SK-N-SH (cell line): ENCODE measurements at regions not wholly inside any gene's neighbourhood (a gene's known extent, or its start where the extent isn't known, plus 50 kb on each side); places are given as distances from the start of the nearest gene placed in this dataset.

Experiments
- CTCF ChIA-PET: fragments of 300-600, 350-600 bp; formaldehyde crosslinking; extraction: SDS; loops from one replicate; lab custom pipeline; 2021; lab: Yijun Ruan, JAX
- POLR2A ChIA-PET: fragments of 350-600 bp; sonication (Branson Sonifier 250); formaldehyde crosslinking; extraction: SDS; loops from one replicate; lab custom pipeline; 2020; ENCODE audit warnings: antibody characterized with exemption, inconsistent platforms; lab: Yijun Ruan, JAX
- DNase-seq: peaks from one replicate; pipeline ENCODE4 v3.0.0; 2012
- H2AFZ ChIP-seq: fragments of 200-600 bp; sonication (generic); 2 replicates; pipeline ENCODE4 v1.8.1; 2016; ENCODE audit warnings: antibody characterized with exemption, mild to moderate bottlenecking, low read depth
- H3F3A ChIP-seq: fragments of 200-600 bp; sonication (generic); replicated peaks from 2 replicates; pipeline ENCODE3; 2016; ENCODE audit warnings: antibody characterized with exemption, mild to moderate bottlenecking; ENCODE audit not compliant: insufficient read depth
- H3K27ac ChIP-seq, 2 experiments: fragments of 200-500 bp in 1 of 2; fragments of 200-600 bp in 1 of 2; sonication (Bioruptor generic) in 1 of 2; sonication (generic), shearing (Covaris generic) in 1 of 2; 2 replicates each; pipeline versions ENCODE4 v1.5.1 to v1.6.1; 2014 to 2016; ENCODE audit warnings: low read depth in 2 of 2, inconsistent platforms in 1 of 2, low read length in 1 of 2, mild to moderate bottlenecking in 1 of 2, mixed read lengths in 1 of 2
- H3K27me3 ChIP-seq: fragments of 200-600 bp; sonication (generic), shearing (Covaris generic); 2 replicates; pipeline ENCODE4 v1.6.1; 2016; ENCODE audit warnings: mixed run types; ENCODE audit not compliant: insufficient read depth
- H3K36me3 ChIP-seq, 2 experiments: fragments of 200-500 bp in 1 of 2; fragments of 200-600 bp in 1 of 2; sonication (Bioruptor generic) in 1 of 2; sonication (generic) in 1 of 2; replicated peaks in 1 of 2; 2 replicates each; pipeline versions ENCODE3 to v1.5.1; 2014 to 2016; ENCODE audit warnings: low read length in 1 of 2, mild to moderate bottlenecking in 1 of 2; ENCODE audit not compliant: insufficient read depth in 2 of 2, control insufficient read depth in 1 of 2
- H3K4me1 ChIP-seq, 2 experiments: fragments of 200-500 bp in 1 of 2; fragments of 200-600 bp in 1 of 2; sonication (Bioruptor generic) in 1 of 2; sonication (generic), shearing (Covaris generic) in 1 of 2; 2 replicates each; pipeline versions ENCODE4 v1.5.1 to v1.6.1; 2014 to 2016; ENCODE audit warnings: low read depth in 1 of 2, low read length in 1 of 2, mixed run types in 1 of 2; ENCODE audit not compliant: insufficient read depth in 2 of 2, control insufficient read depth in 1 of 2
- H3K4me2 ChIP-seq: fragments of 200-600 bp; sonication (generic), shearing (Covaris generic); 2 replicates; pipeline ENCODE4 v1.6.1; 2017; ENCODE audit warnings: mixed run types
- H3K4me3 ChIP-seq, 2 experiments: fragments of 200-500 bp in 1 of 2; fragments of 200-600 bp in 1 of 2; sonication (Bioruptor generic) in 1 of 2; sonication (generic), shearing (Covaris generic) in 1 of 2; 2 replicates each; pipeline versions ENCODE4 v1.5.1 to v1.8.1; 2014 to 2016; ENCODE audit warnings: low read depth in 2 of 2, inconsistent platforms in 1 of 2, low read length in 1 of 2, mild to moderate bottlenecking in 1 of 2, mixed read lengths in 1 of 2, moderate library complexity in 1 of 2
- H3K79me2 ChIP-seq: fragments of 200-600 bp; sonication (generic); 2 replicates; pipeline ENCODE4 v1.8.1; 2017; ENCODE audit warnings: mild to moderate bottlenecking; ENCODE audit not compliant: insufficient read depth
- H3K9ac ChIP-seq: fragments of 200-600 bp; sonication (generic); 2 replicates; pipeline ENCODE4 v1.6.1; 2017; ENCODE audit warnings: mixed run types
- H3K9me2 ChIP-seq: fragments of 200-600 bp; sonication (generic); 2 replicates; pipeline ENCODE4 v1.6.1; 2017; ENCODE audit warnings: mixed run types
- H3K9me3 ChIP-seq: fragments of 200-600 bp; sonication (generic); 2 replicates; pipeline ENCODE4 v1.6.1; 2017; ENCODE audit warnings: mixed run types, mild to moderate bottlenecking, moderate library complexity
- H4K20me1 ChIP-seq: fragments of 200-600 bp; sonication (generic); 2 replicates; pipeline ENCODE4 v1.6.1; 2017; ENCODE audit warnings: mild to moderate bottlenecking, mixed run types; ENCODE audit not compliant: insufficient read depth
- CHD2 ChIP-seq: fragments of 150-350 bp; IDR thresholded peaks from 2 replicates; pipeline ENCODE4 v1.6.1; 2018; ENCODE audit warnings: low read length; ENCODE audit not compliant: partially characterized antibody
- ELF1 ChIP-seq: IDR thresholded peaks from 2 replicates; pipeline ENCODE4 v1.4.0; 2012
- EP300 ChIP-seq, 2 experiments: IDR thresholded peaks; 2 replicates each; pipeline versions ENCODE4 v1.4.0 to v1.6.1; 2012; ENCODE audit warnings: borderline replicate concordance in 1 of 2, low read depth in 1 of 2, low read length in 1 of 2
- EZH2phosphoT487 ChIP-seq: fragments of 200-600 bp; sonication (generic); IDR thresholded peaks from 2 replicates; pipeline ENCODE4 v1.6.1; 2017; ENCODE audit warnings: low read depth, mixed run types, mild to moderate bottlenecking, antibody characterized with exemption, moderate library complexity, borderline replicate concordance
- FOSL2 ChIP-seq: IDR thresholded peaks from 2 replicates; pipeline ENCODE4 v1.4.0; 2012; ENCODE audit warnings: low read depth, mild to moderate bottlenecking, moderate library complexity, borderline replicate concordance
- GABPA ChIP-seq: IDR thresholded peaks from 2 replicates; pipeline ENCODE4 v1.4.0; 2012; ENCODE audit warnings: low read depth, mild to moderate bottlenecking
- JUND ChIP-seq: IDR thresholded peaks from 2 replicates; pipeline ENCODE4 v1.4.0; 2012
- MAX ChIP-seq: IDR thresholded peaks from 2 replicates; pipeline ENCODE4 v1.4.0; 2012; ENCODE audit warnings: low read depth
- NFIC ChIP-seq: IDR thresholded peaks from 2 replicates; pipeline ENCODE4 v1.4.0; 2012; ENCODE audit warnings: borderline replicate concordance
- RCOR1 ChIP-seq: fragments of 150-350 bp; IDR thresholded peaks from 2 replicates; pipeline ENCODE4 v1.6.1; 2017; ENCODE audit warnings: antibody characterized with exemption, low read length
- RFX5 ChIP-seq: IDR thresholded peaks from 2 replicates; pipeline ENCODE4 v1.6.1; 2012; ENCODE audit warnings: mild to moderate bottlenecking, improper control_type of control experiment, low read length
- TAF1 ChIP-seq: IDR thresholded peaks from 2 replicates; pipeline ENCODE4 v1.6.1; 2012; ENCODE audit warnings: low read depth, mild to moderate bottlenecking, low read length, moderate library complexity, borderline replicate concordance
- TEAD4 ChIP-seq: IDR thresholded peaks from 2 replicates; pipeline ENCODE4 v1.4.0; 2012; ENCODE audit warnings: mild to moderate bottlenecking, borderline replicate concordance; ENCODE audit not compliant: insufficient read depth
- USF1 ChIP-seq: IDR thresholded peaks from 2 replicates; pipeline ENCODE4 v1.4.0; 2012; ENCODE audit warnings: low read depth, borderline replicate concordance
- YY1 ChIP-seq: IDR thresholded peaks from 2 replicates; pipeline ENCODE4 v1.4.0; 2012; ENCODE audit warnings: low read depth, mild to moderate bottlenecking
- WGBS: methylation state at CpG from one replicate; pipeline ENCODE4 v1.1.6; 2017; ENCODE audit warnings: low lambda C conversion rate; 5-methylcytosine and 5-hydroxymethylcytosine counted together
- TF ChIP-seq, protein P1 (sequence below): fragments of 200-600 bp; sonication (generic); IDR thresholded peaks from 2 replicates; pipeline ENCODE4 v1.6.1; 2017; ENCODE audit warnings: antibody characterized with exemption, mild to moderate bottlenecking, moderate library complexity
- TF ChIP-seq, protein P2 (sequence below): IDR thresholded peaks from 2 replicates; pipeline ENCODE4 v1.6.1; 2012; ENCODE audit warnings: mild to moderate bottlenecking, low read depth, low read length, moderate library complexity

GRCh38 chr12:74608231-74608775 is 70.7 kb downstream of the ATXN7L3B start:
- no peaks in the 10 kb centered on the region for H4K20me1 ChIP-seq
- H2AFZ ChIP-seq: no peak overlapping the region
- peaks cover under 1% of the 10 kb centered on the region for H3F3A ChIP-seq
- H3K9me2 ChIP-seq: no peaks in the 10 kb centered on the region
- ChIA-PET CTCF (no interaction called here), POLR2A (no interaction called here)
- no peaks in the 10 kb centered on the region for H3K4me1 ChIP-seq
- H3K27me3 ChIP-seq: no peaks in the 10 kb centered on the region
- no peak for DNase-seq
- H3K4me3 ChIP-seq: no peak overlapping the region
- 5% methylated on average over 3 of the region's 3 CpGs for WGBS
- H3K27ac ChIP-seq: no peak overlapping the region
- H3K9ac ChIP-seq: no peak overlapping the region
- no peaks in the 10 kb centered on the region for H3K36me3 ChIP-seq
- H3K9me3 ChIP-seq: no peaks in the 10 kb centered on the region; the same call in 1 of the 2 replicates
- H3K4me2 ChIP-seq: no peak overlapping the region
- no peak for TF ChIP-seq NFIC
- TF ChIP-seq RFX5: no peak
- TF ChIP-seq USF1: no peak
- TF ChIP-seq, protein P1, sequence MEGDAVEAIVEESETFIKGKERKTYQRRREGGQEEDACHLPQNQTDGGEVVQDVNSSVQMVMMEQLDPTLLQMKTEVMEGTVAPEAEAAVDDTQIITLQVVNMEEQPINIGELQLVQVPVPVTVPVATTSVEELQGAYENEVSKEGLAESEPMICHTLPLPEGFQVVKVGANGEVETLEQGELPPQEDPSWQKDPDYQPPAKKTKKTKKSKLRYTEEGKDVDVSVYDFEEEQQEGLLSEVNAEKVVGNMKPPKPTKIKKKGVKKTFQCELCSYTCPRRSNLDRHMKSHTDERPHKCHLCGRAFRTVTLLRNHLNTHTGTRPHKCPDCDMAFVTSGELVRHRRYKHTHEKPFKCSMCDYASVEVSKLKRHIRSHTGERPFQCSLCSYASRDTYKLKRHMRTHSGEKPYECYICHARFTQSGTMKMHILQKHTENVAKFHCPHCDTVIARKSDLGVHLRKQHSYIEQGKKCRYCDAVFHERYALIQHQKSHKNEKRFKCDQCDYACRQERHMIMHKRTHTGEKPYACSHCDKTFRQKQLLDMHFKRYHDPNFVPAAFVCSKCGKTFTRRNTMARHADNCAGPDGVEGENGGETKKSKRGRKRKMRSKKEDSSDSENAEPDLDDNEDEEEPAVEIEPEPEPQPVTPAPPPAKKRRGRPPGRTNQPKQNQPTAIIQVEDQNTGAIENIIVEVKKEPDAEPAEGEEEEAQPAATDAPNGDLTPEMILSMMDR: no peak
- TF ChIP-seq MAX: no peak
- TF ChIP-seq, protein P2, sequence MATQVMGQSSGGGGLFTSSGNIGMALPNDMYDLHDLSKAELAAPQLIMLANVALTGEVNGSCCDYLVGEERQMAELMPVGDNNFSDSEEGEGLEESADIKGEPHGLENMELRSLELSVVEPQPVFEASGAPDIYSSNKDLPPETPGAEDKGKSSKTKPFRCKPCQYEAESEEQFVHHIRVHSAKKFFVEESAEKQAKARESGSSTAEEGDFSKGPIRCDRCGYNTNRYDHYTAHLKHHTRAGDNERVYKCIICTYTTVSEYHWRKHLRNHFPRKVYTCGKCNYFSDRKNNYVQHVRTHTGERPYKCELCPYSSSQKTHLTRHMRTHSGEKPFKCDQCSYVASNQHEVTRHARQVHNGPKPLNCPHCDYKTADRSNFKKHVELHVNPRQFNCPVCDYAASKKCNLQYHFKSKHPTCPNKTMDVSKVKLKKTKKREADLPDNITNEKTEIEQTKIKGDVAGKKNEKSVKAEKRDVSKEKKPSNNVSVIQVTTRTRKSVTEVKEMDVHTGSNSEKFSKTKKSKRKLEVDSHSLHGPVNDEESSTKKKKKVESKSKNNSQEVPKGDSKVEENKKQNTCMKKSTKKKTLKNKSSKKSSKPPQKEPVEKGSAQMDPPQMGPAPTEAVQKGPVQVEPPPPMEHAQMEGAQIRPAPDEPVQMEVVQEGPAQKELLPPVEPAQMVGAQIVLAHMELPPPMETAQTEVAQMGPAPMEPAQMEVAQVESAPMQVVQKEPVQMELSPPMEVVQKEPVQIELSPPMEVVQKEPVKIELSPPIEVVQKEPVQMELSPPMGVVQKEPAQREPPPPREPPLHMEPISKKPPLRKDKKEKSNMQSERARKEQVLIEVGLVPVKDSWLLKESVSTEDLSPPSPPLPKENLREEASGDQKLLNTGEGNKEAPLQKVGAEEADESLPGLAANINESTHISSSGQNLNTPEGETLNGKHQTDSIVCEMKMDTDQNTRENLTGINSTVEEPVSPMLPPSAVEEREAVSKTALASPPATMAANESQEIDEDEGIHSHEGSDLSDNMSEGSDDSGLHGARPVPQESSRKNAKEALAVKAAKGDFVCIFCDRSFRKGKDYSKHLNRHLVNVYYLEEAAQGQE: no peak
- TF ChIP-seq RCOR1: no peak
- no peak for TF ChIP-seq EP300 (IDR thresholded peaks at IDR 0.05; ENCODE audit: borderline replicate concordance in 1 of 2, low read depth in 1 of 2, low read length in 1 of 2)
- no peak for TF ChIP-seq FOSL2
- TF ChIP-seq CHD2: no peak
- TF ChIP-seq YY1: no peak
- TF ChIP-seq ELF1: no peak
- TF ChIP-seq TEAD4: no peak
- no peak for TF ChIP-seq JUND
- TF ChIP-seq EZH2phosphoT487: no peak
- no peak for TF ChIP-seq GABPA
- TF ChIP-seq TAF1: no peak
- no peaks in the 10 kb centered on the region for H3K79me2 ChIP-seq
